K562 (cell line): ENCODE measurements at regions not wholly inside any gene's neighbourhood (a gene's known extent, or its start where the extent isn't known, plus 50 kb on each side); places are given as distances from the start of the nearest gene placed in this dataset.

Experiments
- DMBX1 ChIP-seq: fragments of 250-450 bp; sonication (Bioruptor Pico); IDR thresholded peaks from 2 replicates; pipeline ENCODE4 v1.8.0; 2022; ENCODE audit warnings: inconsistent platforms, mild to moderate bottlenecking, moderate library complexity, borderline replicate concordance
- ETS1 ChIP-seq: conservative IDR thresholded peaks from 2 replicates; pipeline ENCODE4 v1.6.1; 2011; ENCODE audit warnings: low read depth, mild to moderate bottlenecking, low read length; ENCODE audit not compliant: control insufficient read depth
- FOSL1 ChIP-seq: fragments of 200-800 bp; sonication (Bioruptor generic); conservative IDR thresholded peaks from 2 replicates; pipeline ENCODE4 v1.6.1; 2016; ENCODE audit warnings: missing genetic modification characterization, missing compliant biosample characterization
- GABPA ChIP-seq: fragments of 200-800 bp; sonication (Bioruptor generic); conservative IDR thresholded peaks from 2 replicates; pipeline ENCODE4 v1.6.1; 2016; ENCODE audit warnings: low read depth, missing genetic modification characterization, missing compliant biosample characterization
- MNT ChIP-seq, 2 experiments: fragments of 450-650 bp; conservative IDR thresholded peaks; 2 replicates each; pipeline ENCODE4 v1.6.1; 2017; ENCODE audit warnings: mild to moderate bottlenecking in 2 of 2, moderate library complexity in 2 of 2
- NFE2 ChIP-seq: IDR thresholded peaks from 2 replicates; pipeline ENCODE4 v1.6.1; 2014; ENCODE audit warnings: antibody characterized with exemption, low read depth
- NR2C1 ChIP-seq, 2 experiments: fragments of 450-650 bp; IDR thresholded peaks; 2 replicates each; pipeline ENCODE4 v1.6.1; 2017; ENCODE audit warnings: mild to moderate bottlenecking in 2 of 2, antibody characterized with exemption in 1 of 2, inconsistent platforms in 1 of 2, missing compliant biosample characterization in 1 of 2, missing genetic modification characterization in 1 of 2
- NRF1 ChIP-seq, 2 experiments: fragments of 450-650 bp; IDR thresholded peaks in 1 of 2; conservative IDR thresholded peaks in 1 of 2; 2 replicates each; pipeline ENCODE4 v1.6.1; 2014; ENCODE audit warnings: mild to moderate bottlenecking in 2 of 2
- SOX6 ChIP-seq: fragments of 450-650 bp; IDR thresholded peaks from 2 replicates; pipeline ENCODE4 v1.6.1; 2014; ENCODE audit warnings: mild to moderate bottlenecking
- ZNF143 ChIP-seq: sonication (generic); formaldehyde crosslinking; IDR thresholded peaks from 2 replicates; pipeline ENCODE4 v1.9.0; 2022; ENCODE audit warnings: mild to moderate bottlenecking, missing genetic modification reagents
- ZNF511 ChIP-seq: sonication (generic); formaldehyde crosslinking; IDR thresholded peaks from 2 replicates; pipeline ENCODE4 v1.8.0; 2022; ENCODE audit warnings: mild to moderate bottlenecking, missing genetic modification reagents
- TF ChIP-seq, protein P1 (sequence below): fragments of 250-450 bp; sonication (Bioruptor Pico); IDR thresholded peaks from 2 replicates; pipeline ENCODE4 v1.9.0; 2021; ENCODE audit warnings: mild to moderate bottlenecking, inconsistent platforms
- TF ChIP-seq, protein P2 (sequence below): fragments of 450-650 bp; IDR thresholded peaks from 2 replicates; pipeline ENCODE4 v1.6.1; 2017; ENCODE audit warnings: antibody characterized with exemption, mild to moderate bottlenecking

DNA sequence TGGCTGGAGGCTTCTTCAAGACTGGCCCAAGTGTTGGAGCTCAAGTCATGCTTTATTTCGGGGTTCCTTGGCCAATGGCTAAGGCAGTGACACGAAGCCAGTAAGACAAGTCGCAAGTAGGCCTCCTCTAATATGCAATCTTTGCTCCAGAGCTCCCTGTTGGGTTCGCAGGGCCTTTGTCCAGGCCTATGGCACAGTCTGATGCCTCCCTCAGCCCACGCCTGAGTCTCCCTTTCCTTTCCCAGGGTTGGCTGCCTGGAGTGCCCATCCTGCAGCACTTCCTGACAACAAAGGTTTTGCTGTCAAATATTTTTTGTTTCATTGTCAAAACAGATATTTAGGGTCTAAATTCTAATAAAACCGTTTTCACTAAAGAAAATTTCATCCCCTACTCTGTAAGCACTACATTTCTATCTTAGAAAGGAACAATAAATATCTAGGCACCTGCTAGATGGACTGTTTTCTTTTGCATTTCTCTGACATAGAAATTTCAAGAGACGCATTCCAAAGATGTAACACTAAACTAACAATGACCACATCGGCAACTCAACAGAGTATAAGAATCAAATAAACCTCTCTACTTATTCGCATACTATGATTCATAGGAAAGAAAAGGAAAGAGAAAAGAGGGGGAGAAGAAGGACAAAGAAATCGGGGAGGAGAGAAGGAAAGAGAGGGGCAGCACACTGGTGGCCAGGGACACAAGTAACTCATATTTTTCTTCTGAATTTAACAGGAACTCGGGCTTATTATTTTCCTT, 393.1 kb upstream of the ATP11B start (continued):
- TF ChIP-seq, protein P1, sequence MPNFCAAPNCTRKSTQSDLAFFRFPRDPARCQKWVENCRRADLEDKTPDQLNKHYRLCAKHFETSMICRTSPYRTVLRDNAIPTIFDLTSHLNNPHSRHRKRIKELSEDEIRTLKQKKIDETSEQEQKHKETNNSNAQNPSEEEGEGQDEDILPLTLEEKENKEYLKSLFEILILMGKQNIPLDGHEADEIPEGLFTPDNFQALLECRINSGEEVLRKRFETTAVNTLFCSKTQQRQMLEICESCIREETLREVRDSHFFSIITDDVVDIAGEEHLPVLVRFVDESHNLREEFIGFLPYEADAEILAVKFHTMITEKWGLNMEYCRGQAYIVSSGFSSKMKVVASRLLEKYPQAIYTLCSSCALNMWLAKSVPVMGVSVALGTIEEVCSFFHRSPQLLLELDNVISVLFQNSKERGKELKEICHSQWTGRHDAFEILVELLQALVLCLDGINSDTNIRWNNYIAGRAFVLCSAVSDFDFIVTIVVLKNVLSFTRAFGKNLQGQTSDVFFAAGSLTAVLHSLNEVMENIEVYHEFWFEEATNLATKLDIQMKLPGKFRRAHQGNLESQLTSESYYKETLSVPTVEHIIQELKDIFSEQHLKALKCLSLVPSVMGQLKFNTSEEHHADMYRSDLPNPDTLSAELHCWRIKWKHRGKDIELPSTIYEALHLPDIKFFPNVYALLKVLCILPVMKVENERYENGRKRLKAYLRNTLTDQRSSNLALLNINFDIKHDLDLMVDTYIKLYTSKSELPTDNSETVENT (CRISPR knock-in tag), result no peak
- no peak for TF ChIP-seq SOX6
- TF ChIP-seq FOSL1 (tag), result no peak
- TF ChIP-seq ZNF511 (CRISPR knock-in tag), result no peak
- TF ChIP-seq MNT (conservative IDR thresholded peaks at IDR 0.05), result no peak
- no peak for TF ChIP-seq ETS1
- no peak for TF ChIP-seq ZNF143
- TF ChIP-seq, protein P2, sequence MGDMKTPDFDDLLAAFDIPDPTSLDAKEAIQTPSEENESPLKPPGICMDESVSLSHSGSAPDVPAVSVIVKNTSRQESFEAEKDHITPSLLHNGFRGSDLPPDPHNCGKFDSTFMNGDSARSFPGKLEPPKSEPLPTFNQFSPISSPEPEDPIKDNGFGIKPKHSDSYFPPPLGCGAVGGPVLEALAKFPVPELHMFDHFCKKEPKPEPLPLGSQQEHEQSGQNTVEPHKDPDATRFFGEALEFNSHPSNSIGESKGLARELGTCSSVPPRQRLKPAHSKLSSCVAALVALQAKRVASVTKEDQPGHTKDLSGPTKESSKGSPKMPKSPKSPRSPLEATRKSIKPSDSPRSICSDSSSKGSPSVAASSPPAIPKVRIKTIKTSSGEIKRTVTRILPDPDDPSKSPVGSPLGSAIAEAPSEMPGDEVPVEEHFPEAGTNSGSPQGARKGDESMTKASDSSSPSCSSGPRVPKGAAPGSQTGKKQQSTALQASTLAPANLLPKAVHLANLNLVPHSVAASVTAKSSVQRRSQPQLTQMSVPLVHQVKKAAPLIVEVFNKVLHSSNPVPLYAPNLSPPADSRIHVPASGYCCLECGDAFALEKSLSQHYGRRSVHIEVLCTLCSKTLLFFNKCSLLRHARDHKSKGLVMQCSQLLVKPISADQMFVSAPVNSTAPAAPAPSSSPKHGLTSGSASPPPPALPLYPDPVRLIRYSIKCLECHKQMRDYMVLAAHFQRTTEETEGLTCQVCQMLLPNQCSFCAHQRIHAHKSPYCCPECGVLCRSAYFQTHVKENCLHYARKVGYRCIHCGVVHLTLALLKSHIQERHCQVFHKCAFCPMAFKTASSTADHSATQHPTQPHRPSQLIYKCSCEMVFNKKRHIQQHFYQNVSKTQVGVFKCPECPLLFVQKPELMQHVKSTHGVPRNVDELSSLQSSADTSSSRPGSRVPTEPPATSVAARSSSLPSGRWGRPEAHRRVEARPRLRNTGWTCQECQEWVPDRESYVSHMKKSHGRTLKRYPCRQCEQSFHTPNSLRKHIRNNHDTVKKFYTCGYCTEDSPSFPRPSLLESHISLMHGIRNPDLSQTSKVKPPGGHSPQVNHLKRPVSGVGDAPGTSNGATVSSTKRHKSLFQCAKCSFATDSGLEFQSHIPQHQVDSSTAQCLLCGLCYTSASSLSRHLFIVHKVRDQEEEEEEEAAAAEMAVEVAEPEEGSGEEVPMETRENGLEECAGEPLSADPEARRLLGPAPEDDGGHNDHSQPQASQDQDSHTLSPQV, result no peak
- no peak for TF ChIP-seq DMBX1 (CRISPR knock-in tag)
- no peak for TF ChIP-seq GABPA (tag)
- no peak for TF ChIP-seq NFE2
- no peak for TF ChIP-seq NR2C1 (IDR thresholded peaks at IDR 0.05)
- TF ChIP-seq NR2C1 (tag; IDR thresholded peaks at IDR 0.05), result no peak
- TF ChIP-seq NRF1 (conservative IDR thresholded peaks at IDR 0.05 in 1 of 2, IDR thresholded peaks at IDR 0.05 in 1 of 2), result no peak
